Muscle of back (tissue), 3 donors: ENCODE measurements at regions not wholly inside any gene's neighbourhood (a gene's known extent, or its start where the extent isn't known, plus 50 kb on each side); places are given as distances from the start of the nearest gene placed in this dataset.
A peak's percentile ranks its signal among the peaks of the same experiment; 100 is the strongest.

ENCODE experiments used
- DNase-seq, 3 donors: peaks; one replicate each; pipeline versions ENCODE4 v3.0.0 to v3.0.0-alpha.2; 2013

GRCh38 chr2:226529556-226529955 is 270.1 kb downstream of the IRS1 start:
- DNase-seq: no peak

- peak; percentile 42 to 74 (median 45) for DNase-seq
Measured at GRCh38 chr2:226526716-226527115, 272.9 kb downstream of the IRS1 start.

- DNase-seq: peak in 1 of 3 donors; percentile 65
Measured at GRCh38 chr2:226524381-226524843, 275.2 kb downstream of the IRS1 start.

- no peak for DNase-seq
Measured at GRCh38 chr2:226520723-226521122, 278.9 kb downstream of the IRS1 start.

GRCh38 chr2:226515344-226516055 is 284.1 kb downstream of the IRS1 start:
- no peak for DNase-seq

- no peak for DNase-seq
Measured at GRCh38 chr2:226514895-226515294, 284.7 kb downstream of the IRS1 start.

- DNase-seq: no peak
Measured at GRCh38 chr2:226511311-226511710, 288.3 kb downstream of the IRS1 start.

GRCh38 chr2:226508683-226509082 is 290.9 kb downstream of the IRS1 start:
- no peak for DNase-seq

GRCh38 chr2:226508005-226508404 is 291.6 kb downstream of the IRS1 start:
- DNase-seq: no peak

- no peak for DNase-seq
Measured at GRCh38 chr2:226497146-226497909, 302.3 kb downstream of the IRS1 start.

GRCh38 chr2:226496273-226496550 is 303.4 kb downstream of the IRS1 start:
- DNase-seq: no peak

GRCh38 chr2:226495466-226496272 is 304.0 kb downstream of the IRS1 start:
- DNase-seq: no peak

GRCh38 chr2:226491112-226491511 is 308.5 kb downstream of the IRS1 start:
- peak in 2 of 3 donors; percentile 44 to 57 for DNase-seq

GRCh38 chr2:226489775-226490541 is 309.7 kb downstream of the IRS1 start:
- DNase-seq: peak in 1 of 3 donors; percentile 85

- no peak for DNase-seq
Measured at GRCh38 chr2:226488034-226488433, 311.6 kb downstream of the IRS1 start.

GRCh38 chr2:226487573-226487972 is 312.0 kb downstream of the IRS1 start:
- no peak for DNase-seq

- peak in 1 of 3 donors; percentile 52 for DNase-seq
Measured at GRCh38 chr2:226483745-226484619, 315.6 kb downstream of the IRS1 start.

GRCh38 chr2:226483143-226483542 is 316.5 kb downstream of the IRS1 start:
- no peak for DNase-seq

GRCh38 chr2:226478109-226478809 is 321.4 kb downstream of the IRS1 start:
- peak in 1 of 3 donors; percentile 68 for DNase-seq
